ENCODE measurements at regions not wholly inside any gene's neighbourhood (a gene's known extent, or its start where the extent isn't known, plus 50 kb on each side); places are given as distances from the start of the nearest gene placed in this dataset.

DNA sequence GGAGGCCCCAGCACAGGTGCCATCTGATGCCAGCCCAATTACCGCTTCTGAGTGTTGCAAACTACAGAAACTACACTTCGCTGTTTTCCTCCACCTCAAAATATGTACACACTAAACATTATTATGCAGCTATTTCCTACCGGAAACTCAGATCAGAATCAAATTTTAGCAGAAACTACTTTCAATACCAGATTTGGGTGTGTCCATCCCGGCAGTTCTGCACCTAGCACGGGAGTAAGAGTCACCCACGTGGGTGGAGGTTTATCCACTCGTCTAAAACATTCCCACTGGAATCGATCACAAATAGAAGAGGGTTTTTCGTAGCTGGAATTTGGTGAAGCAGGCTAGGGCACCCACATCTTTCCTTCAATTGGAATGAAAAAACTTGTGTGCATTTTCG lies 214.4 kb upstream of the PRKCQ start:
- no peak for TF ChIP-seq POLR2A (IDR thresholded peaks at IDR 0.05; ENCODE audit: borderline replicate concordance, extremely low read depth, insufficient read depth, insufficient read length)
- TF ChIP-seq, protein P1, sequence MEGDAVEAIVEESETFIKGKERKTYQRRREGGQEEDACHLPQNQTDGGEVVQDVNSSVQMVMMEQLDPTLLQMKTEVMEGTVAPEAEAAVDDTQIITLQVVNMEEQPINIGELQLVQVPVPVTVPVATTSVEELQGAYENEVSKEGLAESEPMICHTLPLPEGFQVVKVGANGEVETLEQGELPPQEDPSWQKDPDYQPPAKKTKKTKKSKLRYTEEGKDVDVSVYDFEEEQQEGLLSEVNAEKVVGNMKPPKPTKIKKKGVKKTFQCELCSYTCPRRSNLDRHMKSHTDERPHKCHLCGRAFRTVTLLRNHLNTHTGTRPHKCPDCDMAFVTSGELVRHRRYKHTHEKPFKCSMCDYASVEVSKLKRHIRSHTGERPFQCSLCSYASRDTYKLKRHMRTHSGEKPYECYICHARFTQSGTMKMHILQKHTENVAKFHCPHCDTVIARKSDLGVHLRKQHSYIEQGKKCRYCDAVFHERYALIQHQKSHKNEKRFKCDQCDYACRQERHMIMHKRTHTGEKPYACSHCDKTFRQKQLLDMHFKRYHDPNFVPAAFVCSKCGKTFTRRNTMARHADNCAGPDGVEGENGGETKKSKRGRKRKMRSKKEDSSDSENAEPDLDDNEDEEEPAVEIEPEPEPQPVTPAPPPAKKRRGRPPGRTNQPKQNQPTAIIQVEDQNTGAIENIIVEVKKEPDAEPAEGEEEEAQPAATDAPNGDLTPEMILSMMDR (IDR thresholded peaks at IDR 0.05 in 2 of 3, conservative IDR thresholded peaks at IDR 0.05 in 1 of 3; ENCODE audit: borderline replicate concordance in 1 of 3, insufficient read depth in 1 of 3, low read depth in 2 of 3, low read length in 2 of 3) = no peak

Measured in HCT116 (cell line).